ENCODE measurements at regions not wholly inside any gene's neighbourhood (a gene's known extent, or its start where the extent isn't known, plus 50 kb on each side); places are given as distances from the start of the nearest gene placed in this dataset.

DNA sequence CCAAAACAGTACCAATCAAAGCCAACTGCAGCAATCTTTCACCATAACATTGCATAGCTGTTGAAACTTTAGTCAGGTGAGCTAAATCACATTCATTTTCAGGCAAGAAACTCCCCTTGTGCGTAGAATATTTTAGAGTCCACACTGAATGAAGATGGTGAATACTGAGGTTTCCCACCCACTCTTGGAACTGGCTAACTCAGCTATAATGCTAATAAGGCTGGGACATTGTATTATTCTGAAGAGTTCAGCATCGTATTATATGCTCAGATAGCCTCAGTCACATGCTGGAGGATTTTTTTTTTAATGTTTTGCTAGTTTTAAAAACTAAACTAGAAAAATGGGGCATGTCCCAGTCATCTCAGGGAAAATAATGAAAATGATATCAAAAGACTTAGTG lies 352.3 kb upstream of the FMN2 start:
- no peak for DNase-seq

DNA sequence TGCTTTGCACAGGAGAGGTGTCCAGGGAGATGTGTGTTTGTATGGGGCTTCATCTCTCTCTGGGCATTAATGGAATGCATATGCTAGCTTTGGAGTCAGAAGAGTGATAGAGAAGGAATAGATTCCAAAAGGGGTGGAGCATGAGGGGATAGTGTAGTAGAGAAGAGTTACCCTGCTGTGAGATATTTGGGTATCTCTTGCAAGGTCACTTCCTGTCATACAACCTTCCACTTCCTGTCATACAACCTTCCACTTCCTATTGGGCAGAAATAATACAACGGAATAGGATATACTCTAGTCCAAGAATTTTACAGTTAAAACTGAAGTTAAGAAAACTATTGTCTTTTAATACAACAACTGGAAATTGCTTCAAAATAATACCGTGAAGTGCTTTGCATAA lies 351.8 kb upstream of the FMN2 start:
- no peak for DNase-seq

DNA sequence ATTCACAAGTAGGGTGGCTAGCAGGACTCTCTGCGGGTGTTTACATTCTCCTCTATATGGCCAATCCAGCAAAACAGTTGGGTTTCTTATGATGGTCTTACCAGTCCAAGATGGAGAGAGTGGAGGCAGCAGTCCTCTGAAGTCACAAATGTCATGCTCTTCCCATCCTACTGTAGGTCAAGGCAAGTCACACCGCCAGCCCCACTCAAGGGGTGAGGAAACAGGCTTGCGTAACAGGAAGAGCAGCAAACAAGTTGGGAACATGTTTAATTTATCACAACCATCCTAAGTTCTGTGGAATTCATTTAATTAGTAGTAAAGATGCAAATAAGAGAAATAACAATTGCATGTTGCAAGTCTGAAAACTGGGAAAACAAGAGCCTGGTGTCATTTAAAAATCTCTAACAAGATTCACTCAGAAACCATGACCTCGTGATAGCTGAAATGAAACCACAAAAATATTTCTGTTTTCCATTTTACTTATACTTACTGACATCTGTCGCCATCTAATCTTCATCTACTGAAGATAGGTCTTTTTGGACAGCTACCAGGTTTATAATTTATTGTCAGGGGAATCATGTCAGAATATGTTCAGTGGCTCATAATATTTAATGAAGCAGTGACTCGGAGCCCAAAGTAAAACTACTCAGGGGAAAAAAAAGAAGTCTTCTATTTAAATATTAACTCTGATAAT lies 349.1 kb upstream of the FMN2 start:
- no peak for DNase-seq

DNA sequence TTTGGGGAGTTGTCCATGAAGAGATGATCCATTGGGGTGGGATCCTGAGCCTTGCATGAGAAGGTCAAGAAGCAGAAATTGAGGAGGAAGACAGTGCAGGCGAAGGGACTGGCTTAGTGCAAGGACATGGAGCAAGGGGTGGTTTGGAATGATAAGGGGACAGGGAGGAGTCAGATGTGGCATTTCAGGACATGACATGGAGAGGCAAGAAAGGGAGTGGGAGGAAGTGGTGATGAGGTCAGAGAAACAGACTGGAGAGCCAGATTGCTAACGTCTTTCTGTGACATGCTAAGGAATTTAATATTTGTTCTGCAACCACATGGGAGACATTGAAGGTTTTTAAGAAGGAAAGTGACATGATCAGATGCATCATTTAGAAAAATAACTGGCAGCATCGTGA lies 346.8 kb upstream of the FMN2 start:
- no peak for DNase-seq

DNA sequence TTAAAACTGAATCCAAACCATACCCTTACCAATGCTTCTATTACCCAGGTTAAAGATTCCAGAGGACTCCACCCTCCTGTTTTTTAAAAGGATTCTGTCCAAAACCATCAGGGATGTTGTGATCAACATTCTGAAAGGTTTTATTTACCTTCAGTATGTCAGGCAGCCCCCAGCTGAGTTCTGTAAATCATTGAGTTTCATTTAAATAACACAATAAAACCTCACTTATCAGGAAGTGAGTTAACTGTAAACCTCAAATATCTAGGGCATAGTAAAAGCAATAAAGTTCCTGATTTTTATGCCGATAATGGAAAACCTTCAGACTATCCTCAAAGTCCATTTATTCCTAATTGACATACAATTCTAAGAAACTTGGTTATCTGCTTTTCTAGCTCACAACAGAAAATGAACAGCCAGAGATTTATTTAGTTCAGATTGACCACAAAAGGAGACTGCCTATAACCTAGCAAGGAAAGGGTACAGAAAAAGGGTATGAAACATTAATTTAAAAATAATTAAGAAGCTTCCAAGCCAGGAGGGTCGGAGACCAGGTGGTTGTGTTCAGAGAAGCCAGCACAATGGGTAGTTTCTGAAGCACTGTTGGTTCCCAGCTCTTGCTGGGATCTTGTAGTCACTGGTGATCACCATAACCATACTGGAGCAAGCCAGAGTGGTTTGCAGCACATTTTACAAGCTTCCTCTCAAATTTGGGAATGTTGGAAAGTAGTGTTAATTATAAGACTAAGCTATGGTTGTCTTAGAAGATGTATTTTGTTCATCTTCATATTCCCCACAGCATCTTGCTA lies 336.4 kb upstream of the FMN2 start:
- DNase-seq = no peak

DNA sequence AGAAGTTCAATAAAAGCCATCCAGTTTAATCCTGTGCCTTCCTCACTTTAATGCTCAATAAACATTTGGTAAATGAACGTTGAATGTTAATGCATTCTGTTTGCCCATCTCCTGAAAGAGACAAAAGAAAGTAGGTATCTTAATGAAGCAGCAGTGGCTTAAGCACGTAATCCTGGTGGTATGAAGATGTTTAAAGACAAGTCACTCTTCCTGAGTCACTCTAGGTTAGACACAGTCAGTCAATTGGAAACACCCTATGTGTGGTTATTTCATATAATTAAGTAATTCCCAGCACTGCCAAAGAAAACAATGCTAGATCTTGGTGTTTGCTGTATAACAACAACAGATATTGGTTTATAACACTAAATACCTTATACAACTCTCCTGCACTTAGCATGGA lies 334.0 kb upstream of the FMN2 start:
- DNase-seq = no peak

DNA sequence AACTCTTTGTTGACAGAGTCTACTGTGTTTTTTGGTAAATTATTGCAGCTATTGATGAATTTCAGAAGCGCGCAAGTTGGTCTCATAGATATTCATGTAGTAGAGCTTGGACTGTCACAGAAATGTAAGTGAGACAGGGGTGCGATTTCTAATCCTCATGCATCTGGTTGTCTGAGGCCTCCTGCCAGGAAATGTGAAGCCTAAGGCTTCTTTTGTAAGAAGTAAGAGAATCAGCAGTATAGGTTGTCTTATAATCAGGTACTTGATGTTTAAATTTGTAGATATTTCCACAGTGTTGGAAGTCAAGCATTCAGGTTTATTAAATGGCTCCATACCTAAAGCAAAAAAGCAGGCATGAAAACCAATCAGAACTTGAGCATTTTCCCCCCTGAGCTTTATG lies 332.9 kb upstream of the FMN2 start:
- no peak for DNase-seq

DNA sequence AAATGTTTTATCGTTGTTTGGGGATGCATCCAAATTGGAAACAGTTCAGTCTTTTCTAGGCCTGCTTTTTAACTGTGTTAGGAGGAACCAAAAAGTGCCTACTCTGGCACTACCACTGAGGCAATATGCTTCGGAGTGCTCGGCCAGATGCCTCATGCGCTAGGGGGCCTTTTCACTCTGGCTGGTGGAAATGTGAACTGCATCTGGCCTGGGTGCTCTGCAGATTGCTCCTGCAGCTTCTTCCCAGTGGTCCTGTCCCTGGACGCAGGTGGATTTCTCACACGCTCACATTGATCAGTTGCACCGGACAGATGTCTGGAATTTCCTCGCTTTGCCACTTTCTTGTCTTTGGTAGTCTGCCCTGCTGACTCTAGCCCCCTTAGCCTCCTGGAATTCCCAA lies 330.2 kb upstream of the FMN2 start:
- DNase-seq = no peak

DNA sequence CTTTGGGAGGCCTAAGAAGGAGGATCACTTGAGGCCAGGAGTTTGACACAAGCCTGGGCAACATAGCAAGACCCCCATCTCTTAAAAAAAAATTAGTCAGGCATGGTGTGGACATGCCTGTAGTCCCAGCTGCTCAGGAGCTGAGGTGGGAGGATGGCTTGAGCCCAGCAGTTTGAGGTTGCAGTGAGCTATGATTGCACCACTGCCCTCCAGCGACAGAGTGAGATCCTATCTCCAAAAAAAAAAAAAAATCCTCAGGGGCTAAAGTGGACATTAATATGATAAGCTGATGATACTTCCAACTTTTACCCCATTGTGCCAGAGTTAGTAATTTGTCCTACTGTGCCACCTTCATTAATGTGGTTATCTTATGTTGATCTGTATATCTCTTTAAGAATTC lies 327.8 kb upstream of the FMN2 start:
- no peak for DNase-seq

DNA sequence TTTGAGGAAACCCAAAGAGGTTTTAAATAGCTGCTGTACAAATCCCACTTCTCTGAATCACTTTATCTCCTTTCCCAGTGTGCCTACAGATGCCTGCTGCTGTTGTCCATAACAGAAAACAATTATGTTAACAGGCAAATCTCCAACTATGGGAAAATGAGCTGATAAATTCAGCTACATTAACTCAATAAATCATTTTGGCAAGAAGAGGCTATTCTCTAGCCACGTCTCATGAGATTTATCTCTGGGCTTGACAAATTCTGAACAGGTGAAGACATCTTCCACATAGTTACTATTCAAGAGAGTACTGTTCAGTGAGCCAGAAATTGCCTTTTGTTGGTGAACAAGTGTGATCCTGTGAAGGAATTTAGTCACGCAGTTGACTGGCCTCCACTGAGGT lies 327.1 kb upstream of the FMN2 start:
- no peak for DNase-seq

DNA sequence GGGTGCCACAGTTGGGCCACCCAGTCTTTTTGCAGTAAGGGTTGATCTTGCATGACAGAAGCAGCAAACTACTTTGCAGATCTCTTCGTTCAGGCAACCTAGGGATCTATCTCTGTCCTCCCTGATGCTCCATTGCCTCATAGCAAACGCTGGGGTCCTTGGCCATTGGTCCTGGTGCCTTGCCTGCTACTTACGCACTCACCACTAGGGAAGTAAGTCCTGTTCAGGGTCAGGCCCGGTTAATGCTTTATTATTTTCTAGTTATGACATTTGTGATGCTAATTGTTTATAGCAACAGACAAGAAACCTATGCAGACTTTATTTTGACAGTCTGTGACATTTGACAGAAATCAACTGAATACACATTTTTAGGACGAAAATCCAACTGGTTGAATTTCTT lies 326.5 kb upstream of the FMN2 start:
- DNase-seq = no peak

DNA sequence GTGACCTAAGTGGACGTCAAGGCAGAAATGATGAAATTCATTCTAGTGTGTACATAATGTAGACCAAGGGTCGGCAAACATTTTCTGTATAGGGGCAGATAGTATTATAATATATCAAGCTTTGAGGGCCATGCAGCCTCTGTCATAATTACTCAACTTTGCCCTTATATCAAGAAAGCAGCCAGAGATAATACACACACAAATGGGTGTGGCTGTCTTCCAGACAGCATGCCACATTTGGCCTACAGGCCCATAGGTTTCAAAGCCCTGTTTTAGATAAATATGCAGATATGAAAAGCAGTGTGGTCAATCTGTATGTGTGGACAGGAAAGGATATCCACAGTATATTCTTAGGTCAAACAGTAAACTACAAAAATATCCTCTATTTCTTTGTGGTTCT lies 320.1 kb upstream of the FMN2 start:
- no peak for DNase-seq

DNA sequence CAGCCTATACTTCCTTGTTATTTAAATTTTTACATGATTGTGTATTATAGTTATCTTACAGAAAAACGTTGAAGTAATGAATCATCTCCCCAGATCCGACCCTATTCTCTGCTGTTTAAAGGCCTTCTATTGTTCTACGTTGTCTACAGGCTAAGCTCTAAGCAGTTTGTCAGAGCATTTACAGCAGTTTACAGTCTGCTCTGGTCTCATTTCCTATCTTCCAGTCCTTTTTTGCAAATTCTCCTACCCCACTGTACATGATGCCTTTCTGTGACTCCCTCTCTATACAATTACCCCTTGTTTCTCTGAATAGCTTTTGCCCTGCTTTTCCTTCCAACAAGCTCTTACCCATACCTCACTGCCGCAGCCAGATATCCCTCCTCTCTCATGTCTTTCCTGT lies 319.2 kb upstream of the FMN2 start:
- no peak for DNase-seq

DNA sequence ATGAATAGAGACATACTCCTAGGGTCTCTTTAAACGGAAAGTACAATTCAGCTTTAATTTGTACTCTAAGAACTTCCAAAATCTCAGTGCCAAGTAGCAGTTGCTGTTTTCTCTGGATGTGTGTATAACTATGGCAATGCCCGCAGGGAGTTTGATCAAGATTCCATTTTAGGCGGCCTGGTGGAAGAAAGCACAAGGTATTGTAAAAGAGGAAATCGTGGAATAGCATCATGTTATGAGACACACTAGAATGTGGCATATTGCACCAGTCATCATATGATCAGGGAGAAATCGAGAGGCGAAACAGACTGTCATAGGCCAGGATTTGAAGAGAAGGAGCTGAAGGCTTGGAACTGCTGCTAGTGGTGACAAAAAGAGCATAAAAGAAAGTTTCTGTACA lies 316.2 kb upstream of the FMN2 start:
- DNase-seq = no peak

DNA sequence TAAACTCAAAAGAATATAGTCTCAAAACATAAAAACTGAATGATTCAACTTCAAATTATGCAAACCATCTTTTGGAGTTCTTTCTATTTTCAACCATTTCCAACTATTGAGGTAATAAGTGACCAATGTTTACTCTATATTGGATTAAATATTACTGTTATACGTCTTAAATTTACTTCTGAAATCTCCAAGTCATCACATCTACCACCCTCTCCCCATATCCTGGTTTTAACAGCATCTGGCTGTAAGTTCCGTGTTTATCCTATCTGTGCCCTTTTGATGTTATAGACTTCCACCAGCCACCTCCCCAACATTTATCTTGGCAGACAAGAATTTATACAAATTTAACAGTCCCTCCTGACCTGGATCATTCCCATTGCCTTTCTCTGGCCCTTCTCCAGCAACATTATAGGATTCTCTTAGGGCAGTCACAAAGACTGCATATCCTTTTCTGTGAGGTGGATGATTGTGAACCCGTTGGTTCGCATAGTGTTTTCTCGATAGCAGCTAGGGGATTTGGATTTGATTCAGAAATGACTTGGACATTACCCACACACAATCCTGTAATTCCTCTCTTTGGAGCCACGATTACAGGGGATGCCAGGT lies 313.4 kb upstream of the FMN2 start:
- DNase-seq = no peak

DNA sequence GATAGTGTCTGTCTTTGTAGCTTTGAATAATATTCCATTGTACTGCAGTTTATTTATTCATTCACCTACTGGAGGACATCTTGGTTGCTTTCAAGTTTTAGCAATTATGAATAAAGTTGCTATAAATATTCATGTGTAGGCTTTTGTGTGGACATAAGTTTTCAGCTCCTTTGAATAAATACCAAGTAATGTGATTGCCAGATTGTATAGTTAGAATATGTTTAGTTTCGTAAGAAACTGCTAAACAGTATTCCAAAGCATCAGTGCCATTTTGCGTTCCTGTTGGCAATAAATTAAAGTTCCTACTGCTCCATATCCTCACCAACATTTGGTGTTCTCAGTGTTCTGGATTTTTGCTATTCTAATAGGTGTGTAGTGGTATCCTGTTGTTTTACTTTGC lies 311.7 kb upstream of the FMN2 start:
- DNase-seq = no peak

DNA sequence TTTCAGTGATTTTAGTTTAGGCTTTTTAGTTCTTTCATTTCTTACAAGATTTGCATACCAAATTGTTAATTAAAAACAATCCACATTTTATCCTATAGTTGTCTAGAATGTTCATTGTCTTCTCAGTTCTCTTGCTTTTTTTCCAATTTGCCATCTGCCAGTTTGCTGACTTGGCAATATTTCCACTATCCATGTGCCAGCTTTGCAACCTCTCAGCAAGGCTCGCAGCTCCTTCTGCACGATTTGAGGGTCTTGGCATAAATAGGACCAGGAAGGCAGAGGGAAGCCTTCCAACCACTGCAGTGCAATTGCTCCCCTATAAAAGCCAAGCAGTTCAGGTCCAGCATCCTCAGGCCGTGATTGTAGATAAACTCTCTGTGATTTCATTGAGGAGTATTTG lies 306.8 kb upstream of the FMN2 start:
- no peak for DNase-seq

DNA sequence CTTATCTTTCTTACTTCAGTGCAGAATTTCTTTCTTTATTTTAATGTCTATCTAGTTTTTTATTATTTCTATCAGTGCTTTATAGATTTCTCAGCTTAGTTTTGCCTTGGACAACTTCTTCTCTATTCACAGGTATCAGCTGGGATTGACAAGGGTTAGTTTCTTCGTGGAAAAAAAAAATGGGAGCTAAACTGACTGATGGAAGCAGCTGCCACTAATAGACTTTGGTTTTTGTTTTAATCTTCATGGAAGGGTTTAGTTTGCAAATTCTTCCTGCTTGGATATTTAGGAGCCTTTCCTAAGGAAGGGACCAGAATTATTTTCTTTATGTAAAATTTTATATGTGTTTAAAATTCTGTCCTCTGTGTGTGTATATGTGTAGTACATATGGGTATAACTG lies 306.1 kb upstream of the FMN2 start:
- DNase-seq = no peak

DNA sequence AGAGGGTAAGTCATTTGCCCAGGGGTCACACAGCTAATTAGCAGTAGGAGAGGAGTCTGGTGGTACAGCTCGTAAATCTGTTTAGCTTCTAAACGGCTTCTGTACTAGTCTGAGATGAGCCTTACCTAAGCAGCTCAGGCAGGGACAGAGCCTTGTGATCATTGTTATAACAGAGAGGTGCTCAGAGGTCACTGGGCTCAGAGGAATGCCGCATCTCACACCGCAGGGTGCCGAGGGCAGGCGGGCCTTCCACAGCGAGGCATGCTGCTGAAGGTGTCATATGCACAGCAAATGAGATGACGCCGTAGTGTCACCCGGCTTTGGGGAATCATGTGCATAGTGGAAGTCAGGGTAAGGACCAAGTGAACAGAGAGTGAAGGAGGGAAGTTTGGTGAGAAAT lies 305.2 kb upstream of the FMN2 start:
- no peak for DNase-seq

DNA sequence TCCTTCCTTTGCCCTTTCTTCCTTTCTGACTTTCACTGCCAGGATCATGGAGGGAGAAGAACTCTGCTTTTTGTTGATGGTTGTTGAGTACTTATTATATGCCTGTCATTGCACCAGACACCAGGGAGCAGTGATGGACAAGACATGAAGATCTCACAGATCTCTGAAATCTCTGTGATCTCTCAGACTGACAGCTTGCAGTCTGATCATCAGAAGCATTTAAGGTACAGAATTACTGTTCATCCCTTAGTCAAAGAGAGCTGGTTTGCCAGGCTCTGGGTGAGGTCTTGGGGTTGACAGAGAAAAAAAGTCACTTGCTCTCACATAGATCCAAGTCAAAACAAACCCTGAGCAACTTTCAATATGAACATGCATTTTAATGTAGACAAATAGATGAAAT lies 299.5 kb upstream of the FMN2 start:
- DNase-seq = no peak

DNA sequence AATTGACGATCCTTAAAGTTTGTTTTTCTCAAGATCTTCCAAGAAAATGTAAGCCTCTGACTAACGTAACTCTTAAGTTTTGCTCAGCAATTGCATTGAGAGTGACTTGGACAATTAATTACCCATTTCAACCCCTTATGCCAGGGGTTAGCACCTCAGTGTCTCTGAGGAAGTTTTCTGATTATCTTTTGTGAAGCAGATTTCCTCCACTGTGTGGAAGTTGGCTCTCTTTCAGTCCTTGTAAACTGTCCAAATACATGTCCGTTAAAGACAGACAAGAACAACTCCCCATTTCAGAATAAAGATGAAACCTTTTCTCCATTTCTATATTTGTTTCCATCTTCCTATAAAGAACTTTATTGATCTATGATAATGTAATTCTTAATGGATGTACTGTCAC lies 296.4 kb upstream of the FMN2 start:
- DNase-seq = no peak

DNA sequence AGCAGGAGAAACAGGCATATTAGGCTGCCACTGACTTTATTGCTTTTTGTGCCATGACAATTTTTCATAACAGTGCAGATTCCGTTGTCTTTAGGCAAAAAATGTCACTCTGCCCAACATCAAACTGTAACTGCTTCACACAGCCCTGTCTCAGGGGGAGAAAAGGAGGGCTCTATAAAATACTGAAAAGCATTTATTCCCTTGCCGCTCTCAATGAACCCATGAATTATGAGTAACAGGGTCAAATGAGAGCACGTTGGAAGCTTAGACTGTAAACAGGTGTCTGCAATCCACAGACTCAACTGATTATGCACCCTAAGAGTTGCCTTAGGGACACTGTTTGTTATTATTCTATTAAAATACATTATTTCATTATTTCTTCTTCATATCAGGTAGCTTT lies 292.1 kb upstream of the FMN2 start:
- DNase-seq = no peak

DNA sequence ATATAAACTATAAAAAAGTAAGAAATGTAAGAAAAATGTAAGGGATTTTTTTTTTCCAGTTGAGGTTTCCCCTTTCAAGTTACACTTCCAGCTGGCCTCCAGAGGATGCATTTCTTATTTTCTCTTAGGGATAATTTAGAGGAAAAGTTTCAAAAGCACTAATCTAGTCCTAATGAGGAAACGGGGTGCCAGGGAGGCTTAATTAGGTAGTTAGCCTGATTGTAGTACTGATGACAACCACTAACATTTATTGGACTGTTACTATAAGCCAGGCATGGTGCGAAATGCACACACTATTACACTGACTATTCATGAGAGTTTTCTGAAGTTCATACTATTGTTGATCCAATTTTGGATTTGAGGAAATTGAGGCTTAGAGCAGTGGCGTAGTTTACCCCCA lies 290.8 kb upstream of the FMN2 start:
- no peak for DNase-seq

DNA sequence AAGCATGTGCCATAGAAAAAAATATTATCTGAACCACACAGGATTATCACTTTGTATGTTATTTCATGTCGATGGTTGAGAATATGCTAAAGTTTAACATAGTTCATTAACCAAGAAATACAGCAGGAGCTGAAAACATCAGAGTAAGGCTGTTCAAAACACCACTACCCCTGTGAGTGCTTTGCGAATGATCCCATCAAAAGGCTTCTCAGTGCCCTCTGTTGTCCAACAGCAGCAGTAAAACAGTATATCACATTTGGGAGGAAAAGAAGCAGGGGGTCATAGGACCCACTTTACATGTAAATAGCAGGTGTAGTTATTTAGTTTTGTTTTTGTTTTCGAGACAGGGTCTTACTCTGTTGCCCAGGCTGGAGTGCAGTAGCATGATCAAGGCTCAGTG lies 289.4 kb upstream of the FMN2 start:
- no peak for DNase-seq

DNA sequence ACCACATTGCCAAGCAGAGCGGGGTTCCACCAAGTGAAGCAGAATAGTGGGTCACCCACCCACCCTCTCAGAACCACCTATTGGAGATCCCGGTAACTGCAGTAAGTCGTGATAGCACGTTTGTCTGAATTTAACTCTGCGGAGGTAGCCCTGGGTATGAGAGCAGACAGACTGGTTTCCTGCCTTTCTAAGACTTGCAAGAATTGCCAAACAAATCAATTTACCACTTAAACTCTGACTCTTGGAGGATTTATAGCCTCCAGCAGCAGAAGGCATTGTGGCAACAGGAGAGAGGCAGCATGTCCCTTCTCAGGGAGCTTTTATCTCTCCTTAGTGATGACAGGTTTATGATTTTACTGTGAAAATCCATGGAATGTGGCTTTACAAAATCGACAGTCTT lies 287.9 kb upstream of the FMN2 start:
- no peak for DNase-seq
